Stimulated activated CD8-positive, alpha-beta memory T cell treated with anti-CD3 and anti-CD28 coated beads, Interleukin-4, amount 100 ng/mL, for 48 hours (primary cell): ENCODE measurements at regions not wholly inside any gene's neighbourhood (a gene's known extent, or its start where the extent isn't known, plus 50 kb on each side); places are given as distances from the start of the nearest gene placed in this dataset.

Experiments used
- DNase-seq: peaks from one replicate; pipeline ENCODE4 v3.0.0-alpha.2; 2020

DNA sequence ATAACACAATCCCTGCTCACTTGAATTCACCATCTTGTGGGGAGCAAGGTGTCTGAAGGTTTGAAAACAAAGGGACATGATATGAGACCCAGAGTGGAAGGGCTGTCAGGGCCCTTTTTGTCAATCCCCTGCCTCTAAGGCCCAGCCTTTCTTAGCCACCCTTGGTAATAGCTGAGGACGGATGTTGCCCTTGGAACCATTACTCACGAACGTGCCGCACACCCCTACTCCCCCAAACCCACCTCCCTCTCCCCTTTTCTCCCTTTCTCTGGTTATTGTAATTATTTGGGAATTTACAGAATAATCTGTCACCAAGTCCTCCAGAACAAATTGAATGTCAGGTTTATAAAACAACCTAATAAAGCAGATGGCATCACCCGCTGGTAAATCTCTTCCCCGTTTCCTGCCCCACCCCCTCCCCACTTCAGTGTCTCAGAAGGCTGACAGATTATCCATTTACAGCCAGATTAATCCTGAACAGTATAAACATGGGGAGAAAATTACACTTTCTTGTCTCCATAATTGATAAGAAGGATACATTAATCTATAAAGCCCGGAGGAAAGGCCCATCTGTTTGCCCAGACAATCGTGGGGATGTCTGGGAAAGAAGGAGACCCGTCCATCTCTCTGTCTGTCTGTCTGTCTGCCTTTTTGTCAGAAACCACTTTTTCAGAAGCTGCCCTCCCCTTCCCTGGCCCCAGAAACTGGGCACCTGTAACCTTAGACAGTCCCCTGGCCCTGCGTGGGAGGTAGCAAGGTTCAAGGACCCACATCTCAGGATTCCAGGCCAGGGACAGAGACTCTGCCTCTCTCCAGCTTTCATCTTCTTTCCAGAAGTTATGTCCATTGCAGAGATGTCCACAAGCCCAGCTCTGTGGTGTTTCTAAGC, 60.6 kb upstream of the CD34 start:
- no peak for DNase-seq

DNA sequence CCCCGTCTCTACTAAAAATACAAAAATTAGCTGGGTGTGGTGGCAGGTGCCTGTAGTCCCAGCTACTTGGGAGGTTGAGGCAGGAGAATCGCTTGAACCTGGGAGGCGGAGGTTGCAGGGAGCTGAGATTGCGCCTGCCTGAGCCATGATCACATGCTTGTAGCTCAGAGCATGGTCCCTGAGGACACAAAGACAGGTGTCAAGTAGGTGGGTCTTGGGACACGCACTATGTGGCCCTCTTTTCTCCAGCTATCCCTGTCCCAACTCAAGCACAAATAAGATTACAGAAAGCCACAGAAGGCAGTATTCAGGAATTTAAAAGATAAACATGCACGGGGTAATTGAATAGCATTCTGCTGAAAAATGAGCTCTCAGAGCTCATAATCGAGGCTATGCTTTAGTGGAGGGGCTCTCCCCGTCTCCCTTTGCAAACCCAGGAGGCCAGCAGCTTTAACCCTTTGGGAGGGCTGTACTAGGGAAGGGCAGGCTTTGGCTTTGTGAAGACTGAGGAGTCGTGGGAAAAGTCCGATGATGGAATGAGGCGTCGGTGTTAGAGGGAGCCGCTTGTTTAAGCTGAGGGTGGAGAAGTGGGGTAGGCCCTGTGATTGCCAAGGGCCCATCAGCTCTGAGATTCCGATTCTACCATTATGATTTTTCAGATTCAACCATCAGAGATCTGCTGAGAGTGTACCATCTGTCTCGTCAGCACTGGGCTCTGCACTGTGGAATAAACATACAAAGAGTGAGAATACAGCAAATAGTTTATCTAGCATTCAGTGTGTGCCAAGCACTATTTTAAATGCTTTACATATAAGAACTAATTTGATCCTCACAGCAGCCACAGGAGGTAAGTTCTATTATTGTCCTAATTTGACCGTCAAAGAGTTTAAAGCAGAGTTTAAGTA, 59.7 kb upstream of the CD34 start:
- no peak for DNase-seq

DNA sequence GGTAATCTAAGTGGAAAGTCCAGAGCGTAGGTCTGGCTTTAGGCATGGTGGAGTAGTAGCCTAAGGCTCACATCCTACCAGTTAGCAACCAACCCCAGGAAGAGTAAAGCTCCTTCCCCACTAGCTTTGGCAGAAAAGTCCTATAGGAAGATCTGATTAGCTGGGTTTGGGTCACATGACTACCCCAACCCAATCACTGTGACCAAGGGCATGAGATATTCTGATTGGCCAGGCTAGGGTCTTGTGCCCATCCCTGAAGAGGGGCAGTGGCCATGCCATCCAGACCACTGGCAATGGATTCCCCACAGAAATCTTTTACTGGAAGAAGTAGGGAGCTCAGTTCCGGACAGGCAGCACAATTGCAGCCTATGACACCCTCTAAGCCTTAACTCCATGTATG, 58.6 kb upstream of the CD34 start:
- no peak for DNase-seq

DNA sequence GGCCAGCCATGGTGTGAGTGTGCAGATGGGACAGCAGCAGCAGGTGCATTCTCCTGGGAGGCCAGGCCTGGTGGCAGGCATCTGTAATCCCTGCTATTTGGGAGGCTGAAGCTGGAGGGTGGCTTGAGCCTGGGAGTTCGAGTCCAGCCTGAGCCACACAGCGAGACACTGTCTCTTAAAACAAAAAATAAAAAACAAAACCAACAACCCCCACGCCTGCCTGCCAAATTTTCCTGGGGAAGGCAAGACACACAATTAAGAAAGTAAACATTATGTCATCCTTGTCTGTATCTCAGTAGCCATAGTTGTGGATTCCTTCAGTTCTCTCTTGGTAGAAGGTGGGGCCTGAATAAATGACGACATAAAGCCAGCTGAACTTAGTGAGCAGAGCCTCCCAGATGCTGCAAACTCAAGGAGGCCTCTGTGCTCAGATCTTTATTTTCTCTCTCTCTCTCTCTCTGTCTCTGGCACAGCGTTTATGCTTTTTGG, 57.6 kb upstream of the CD34 start:
- DNase-seq = no peak

DNA sequence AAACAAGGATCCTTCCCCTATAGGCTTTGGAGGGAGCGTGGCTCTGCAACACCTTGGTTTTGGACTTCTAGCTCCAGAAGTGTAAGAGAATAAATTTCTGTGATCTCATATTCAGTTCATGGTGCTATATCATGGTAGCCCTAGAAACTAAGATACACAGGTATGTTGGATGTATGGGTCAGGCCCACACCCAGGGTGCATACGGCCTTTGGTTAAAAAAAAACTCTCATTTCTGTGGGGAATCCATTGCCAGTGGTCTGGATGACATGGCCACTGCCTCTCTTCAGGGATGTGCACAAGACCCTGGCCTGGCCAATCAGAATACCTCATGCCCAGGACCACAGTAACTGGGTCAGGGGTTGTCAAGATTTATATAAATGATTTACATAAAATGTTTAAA, 56.8 kb upstream of the CD34 start:
- no peak for DNase-seq

DNA sequence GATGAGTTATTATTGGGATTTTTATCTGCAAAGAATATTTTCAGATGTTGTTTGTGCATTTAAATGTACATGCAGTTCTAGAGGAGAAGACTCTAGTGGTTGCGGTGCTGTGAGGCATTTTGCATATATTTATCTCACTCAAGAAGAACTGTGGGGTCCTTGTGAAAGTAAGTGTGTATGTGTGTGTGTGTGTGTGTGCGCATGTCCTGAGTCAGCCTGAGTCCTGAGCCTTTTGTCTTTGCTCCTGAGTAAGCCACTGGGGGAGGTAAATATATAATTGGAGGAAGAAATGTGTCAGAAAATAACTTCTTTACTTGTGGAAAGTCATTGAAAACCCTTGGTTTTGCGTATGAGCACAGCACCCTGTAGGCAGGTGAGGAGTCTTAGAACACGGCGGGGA, 55.6 kb upstream of the CD34 start:
- DNase-seq = no peak

DNA sequence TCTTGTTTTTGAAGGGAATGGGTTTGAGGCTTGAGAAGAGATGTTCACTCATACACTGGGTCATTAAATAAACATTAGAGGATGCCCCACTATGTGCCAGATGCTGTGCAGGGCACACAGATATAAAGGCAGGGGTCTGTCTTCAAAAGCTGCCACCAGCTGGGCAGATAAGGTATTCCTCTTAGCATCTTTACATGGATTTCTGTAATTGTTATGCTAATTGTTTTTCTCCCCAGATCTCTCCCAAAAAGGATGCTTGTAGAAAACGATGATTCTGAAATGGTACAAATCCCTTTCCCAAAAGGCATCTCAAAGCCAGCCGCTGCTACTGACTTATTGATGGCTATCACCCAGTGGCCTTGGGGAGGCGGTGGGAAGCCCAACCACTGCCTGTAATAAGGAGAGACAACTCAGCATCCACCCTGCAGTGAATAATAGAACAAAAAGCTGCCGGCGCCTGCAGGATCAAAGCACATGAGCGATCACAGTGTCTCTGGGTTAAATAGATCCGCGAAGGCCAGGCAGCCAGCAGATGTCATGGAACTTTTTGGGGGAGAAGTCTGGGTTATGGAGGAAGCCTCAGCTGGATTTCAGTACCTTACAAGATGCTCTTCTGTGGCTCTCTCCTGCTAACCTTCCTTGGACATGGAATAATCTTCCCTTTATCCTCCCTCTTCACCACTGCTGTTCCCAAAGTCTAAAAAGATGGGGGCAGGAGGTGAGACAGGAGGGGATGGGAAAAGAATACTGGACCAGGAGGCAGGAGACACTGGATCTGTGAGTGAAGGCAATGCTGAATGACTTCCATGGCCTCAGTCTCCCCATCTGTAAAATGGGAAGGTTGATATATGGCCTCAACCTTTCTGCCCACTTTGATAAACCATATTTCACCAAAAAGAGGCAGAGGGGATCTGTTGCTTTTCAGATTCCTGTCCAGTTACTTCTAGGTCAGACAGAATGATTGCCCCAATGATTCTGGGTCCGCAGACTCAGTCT, 54.8 kb upstream of the CD34 start:
- no peak for DNase-seq

DNA sequence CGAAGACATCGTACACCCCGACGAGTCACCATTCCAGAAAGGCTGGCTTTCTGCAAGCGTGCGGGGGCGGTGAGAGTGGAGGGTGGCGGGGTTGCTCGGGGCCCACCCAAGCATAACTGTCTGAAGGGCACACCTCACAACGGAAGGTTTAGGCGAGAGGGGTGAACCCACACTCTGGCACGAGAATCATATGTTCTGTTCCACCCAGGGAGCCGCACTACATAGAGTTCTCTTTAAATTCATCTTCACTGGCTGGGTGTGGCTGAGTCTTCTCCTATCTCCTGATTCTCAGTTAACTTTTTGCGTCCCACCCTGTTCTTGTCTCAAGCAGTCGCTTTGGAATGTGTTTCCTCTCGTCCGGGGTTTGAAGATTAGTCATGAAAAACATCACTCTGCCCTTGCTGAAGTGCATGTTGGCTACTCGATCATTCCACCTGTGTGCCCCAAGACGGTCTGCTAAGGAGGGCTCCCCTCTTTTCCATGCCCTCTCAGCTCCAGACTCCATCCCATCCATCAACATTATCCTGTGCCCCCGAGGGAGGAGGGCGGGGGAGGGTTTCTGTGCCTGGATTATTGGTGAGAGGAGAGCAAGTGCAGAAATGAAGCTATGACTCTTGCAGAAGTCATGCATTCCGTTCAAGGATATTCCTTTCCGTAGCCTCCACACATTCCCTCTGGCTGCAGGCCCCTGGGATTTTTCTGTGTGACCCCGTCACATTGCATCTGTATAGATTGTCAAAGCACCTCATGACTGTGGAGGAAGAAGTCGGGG, 53.5 kb upstream of the CD34 start:
- no peak for DNase-seq

DNA sequence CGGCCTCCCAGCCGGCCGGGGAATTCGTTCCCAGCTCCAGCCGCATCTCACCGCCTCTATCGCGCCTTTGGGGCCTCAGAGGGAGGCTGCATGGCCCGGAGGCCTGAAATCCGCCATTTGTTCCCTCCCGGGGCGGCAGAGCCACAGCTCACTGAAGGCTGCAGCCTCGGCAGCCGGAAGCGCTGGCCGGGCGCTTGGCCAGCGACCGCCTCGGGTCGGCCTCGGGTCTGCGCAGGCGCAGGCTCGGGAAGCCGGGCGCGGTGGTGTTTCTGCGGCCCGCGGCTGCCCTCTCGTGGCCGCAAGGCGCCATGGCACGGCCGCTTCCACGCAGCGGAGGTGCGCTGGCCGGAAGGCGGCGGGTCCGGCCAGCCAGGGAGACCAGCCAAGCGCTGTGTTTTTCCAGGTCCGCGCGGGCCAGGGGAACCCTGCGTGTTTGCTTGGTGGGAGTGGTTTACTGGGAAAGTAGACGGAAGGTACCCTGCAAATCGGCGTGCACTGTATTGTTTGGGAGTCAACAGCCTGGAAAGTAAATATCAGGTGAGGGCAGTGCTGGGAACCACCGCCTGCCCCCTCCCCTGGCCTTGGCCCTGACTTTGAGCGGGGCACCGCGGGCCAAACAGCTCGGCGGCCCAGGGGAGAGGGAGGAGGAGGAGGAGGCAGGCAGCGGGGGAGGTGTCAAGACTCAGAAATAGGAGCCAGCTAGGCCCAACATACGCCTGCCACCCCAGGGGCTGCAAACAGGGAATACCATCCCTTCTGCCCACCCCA, 52.7 kb upstream of the CD34 start:
- peak; percentile 89 for DNase-seq

DNA sequence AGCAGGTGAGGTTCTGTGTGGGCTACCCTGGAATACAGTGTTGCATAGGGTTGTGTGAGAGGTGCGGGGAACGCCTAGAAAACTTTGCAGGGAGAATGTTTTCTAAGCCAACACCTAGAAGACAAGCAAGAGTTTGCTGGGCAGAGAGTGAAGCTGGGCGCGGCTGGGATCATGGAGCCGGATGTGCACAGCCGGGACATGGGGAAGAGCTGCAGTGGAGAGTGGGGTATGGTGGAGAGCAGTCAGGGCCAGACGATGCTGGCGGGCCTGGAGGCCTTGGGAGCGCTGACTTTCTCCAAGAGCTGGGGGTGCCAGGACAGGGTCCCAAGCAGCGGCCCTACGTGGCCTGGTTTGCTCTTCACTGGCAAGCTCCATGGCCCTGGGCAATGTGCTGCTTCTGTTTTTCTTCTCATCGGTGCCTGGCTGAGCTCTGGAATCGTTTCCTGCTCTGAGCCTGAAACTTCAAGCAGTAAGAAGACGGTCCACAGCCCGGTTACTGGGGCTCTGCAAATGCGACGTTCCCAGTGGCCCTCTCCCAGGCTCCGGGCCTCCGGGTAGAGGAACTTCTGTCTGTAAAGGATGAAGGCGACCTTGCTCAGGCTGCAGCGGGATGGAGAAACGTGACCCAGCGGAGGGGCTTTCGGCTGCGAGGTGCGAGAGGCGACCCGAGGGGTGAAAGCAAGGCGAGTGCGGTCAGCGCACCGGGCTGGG, 51.9 kb upstream of the CD34 start:
- peak; percentile 52 for DNase-seq
